AG04450 (cell line): ENCODE measurements at regions not wholly inside any gene's neighbourhood (a gene's known extent, or its start where the extent isn't known, plus 50 kb on each side); places are given as distances from the start of the nearest gene placed in this dataset.

Experiments used
- CTCF ChIA-PET: fragments of 300-600, 350-600 bp; formaldehyde crosslinking; extraction: SDS; loops from one replicate; lab custom pipeline; 2022; ENCODE audit warnings: antibody characterized with exemption, inconsistent platforms; lab: Charles Lee
- POLR2A ChIA-PET: fragments of 350-600 bp; formaldehyde crosslinking; extraction: SDS; loops from one replicate; lab custom pipeline; 2021; ENCODE audit warnings: antibody characterized with exemption, inconsistent platforms; lab: Yijun Ruan, JAX
- DNase-seq: peaks from one replicate; pipeline ENCODE4 v3.0.0-alpha.2; 2011; ENCODE audit warnings: low read depth, low spot score
- H3K27ac ChIP-seq: one replicate; pipeline ENCODE4 v1.5.1; 2012; ENCODE audit warnings: low read depth, low read length, control low read depth
- H3K27me3 ChIP-seq: one replicate; pipeline ENCODE4 v1.6.0; 2012; ENCODE audit warnings: low read length; ENCODE audit not compliant: control insufficient read depth, insufficient read depth
- H3K4me3 ChIP-seq: 2 replicates; pipeline ENCODE4 v1.5.1; 2011; ENCODE audit warnings: mild to moderate bottlenecking, low read depth, low read length, control low read depth
- H3K9me3 ChIP-seq: 2 replicates; pipeline ENCODE4 v1.5.1; 2012; ENCODE audit warnings: low read length; ENCODE audit not compliant: control insufficient read depth, insufficient read depth
- TF ChIP-seq, protein P1 (sequence below): IDR thresholded peaks from 2 replicates; pipeline ENCODE4 v1.5.1; 2011; ENCODE audit warnings: low read depth, low read length, control low read depth, inconsistent platforms

DNA sequence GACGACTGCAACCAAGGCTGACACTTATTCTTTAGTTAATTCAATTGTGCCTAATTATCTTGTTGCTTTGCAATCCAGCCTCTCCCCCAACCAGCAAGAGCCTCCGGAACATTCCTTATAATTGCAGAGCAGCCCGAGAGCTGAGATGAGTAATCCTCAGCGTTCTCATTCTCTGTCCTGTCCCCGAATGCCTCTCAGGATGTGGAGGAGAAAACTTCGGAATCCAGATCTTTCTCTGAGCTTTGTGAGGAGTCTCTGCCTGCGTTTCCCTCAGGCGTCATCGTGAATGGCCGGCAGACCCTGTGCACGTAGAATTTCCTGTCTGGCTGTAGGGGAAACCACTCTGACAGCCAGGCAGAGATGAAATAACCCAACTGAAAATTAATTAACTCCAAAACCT is 160.5 kb upstream of the DIO3 start:
- H3K9me3 ChIP-seq = peaks cover 14% of the 10 kb centered on the region; the same call in 1 of the 2 replicates
- DNase-seq = no peak
- CTCF ChIA-PET = no interaction called here
- H3K27me3 ChIP-seq = peaks cover 4% of the 10 kb centered on the region
- TF ChIP-seq, protein P1, sequence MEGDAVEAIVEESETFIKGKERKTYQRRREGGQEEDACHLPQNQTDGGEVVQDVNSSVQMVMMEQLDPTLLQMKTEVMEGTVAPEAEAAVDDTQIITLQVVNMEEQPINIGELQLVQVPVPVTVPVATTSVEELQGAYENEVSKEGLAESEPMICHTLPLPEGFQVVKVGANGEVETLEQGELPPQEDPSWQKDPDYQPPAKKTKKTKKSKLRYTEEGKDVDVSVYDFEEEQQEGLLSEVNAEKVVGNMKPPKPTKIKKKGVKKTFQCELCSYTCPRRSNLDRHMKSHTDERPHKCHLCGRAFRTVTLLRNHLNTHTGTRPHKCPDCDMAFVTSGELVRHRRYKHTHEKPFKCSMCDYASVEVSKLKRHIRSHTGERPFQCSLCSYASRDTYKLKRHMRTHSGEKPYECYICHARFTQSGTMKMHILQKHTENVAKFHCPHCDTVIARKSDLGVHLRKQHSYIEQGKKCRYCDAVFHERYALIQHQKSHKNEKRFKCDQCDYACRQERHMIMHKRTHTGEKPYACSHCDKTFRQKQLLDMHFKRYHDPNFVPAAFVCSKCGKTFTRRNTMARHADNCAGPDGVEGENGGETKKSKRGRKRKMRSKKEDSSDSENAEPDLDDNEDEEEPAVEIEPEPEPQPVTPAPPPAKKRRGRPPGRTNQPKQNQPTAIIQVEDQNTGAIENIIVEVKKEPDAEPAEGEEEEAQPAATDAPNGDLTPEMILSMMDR = no peak
- H3K27ac ChIP-seq = no peak overlapping the region
- POLR2A ChIA-PET = no interaction called here
- no peak overlapping the region for H3K4me3 ChIP-seq

DNA sequence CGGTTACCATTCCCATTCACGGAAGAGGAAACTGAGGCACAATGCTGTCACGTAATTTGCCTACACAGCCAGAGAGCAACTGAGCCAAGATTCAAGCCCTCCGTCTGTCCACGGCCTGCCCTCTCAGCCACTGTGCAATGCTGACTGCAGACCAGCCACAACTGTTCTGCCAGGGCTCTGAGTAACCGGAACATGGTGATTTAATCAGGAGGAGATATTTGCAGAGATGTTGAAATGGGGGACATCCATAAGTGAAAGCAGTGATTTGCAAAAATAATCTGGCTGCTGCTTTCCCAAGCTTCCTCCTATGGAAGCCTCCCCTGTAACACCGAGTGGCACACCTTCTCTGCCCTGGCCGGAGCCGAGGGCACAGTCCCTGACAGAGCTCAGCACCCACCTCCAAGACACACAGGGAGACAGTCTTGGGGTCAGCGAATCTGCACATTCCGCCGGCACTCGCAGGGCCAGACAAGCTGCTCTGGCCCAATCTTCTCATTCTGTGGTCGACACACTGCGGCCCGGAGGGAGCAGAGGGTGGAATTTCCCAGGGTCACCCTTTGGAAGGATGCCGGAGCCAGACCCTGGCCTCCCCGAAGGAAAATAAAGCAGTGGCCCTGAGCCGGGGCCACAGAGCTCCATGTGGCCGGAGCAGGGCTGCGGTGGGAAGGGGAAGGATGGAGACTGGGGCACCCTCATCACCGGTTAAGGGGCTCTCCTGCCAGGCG is 158.2 kb upstream of the DIO3 start:
- TF ChIP-seq, protein P1 = no peak
- peaks cover 15% of the 10 kb centered on the region; the same call in 1 of the 2 replicates for H3K9me3 ChIP-seq
- no peak overlapping the region for H3K27ac ChIP-seq
- H3K27me3 ChIP-seq = peaks cover 4% of the 10 kb centered on the region
- POLR2A ChIA-PET = no interaction called here
- CTCF ChIA-PET = no interaction called here
- H3K4me3 ChIP-seq = no peak overlapping the region
- DNase-seq = no peak

DNA sequence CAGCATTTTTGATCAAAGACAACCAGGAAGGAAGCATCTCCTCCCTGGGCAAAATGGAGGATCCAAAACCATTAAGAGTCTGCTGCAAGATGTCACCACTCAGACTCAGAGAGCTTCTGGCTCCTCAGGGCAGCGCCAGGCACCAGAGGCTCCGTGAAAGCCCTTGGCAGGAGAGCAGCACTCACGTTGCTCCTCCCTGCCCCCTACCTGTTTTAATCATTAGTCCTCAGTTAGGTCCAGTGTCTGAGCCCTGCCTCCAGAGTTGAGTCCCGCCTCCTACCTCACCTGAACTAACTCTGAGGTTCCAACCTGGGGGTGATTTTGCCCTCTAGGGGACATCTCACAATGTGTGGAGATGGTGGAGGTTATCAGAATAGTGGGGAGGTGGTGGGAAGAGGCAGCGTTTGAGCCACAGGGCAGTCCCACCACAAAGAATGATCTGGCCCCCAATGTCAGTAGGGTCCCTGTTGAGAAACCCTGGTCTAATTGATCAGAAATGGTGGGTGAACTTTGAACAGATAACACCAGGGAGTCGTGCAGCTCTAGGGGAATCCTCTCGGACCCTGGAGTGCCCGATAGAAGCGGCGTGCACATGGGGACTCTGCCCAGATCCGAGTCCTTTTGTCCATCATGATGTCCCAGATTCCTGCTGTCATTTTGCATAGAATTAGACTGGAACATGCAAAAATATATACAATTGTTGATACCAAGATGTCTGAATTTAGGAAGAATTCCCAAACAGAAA is 156.7 kb upstream of the DIO3 start:
- Histone ChIP-seq H3K27ac (no peak overlapping the region), H3K9me3 (peaks cover 21% of the 10 kb centered on the region; the same call in 1 of the 2 replicates), H3K27me3 (peaks cover 4% of the 10 kb centered on the region), H3K4me3 (no peak overlapping the region)
- TF ChIP-seq, protein P1 = no peak
- no peak for DNase-seq
- ChIA-PET POLR2A (no interaction called here), CTCF (no interaction called here)

DNA sequence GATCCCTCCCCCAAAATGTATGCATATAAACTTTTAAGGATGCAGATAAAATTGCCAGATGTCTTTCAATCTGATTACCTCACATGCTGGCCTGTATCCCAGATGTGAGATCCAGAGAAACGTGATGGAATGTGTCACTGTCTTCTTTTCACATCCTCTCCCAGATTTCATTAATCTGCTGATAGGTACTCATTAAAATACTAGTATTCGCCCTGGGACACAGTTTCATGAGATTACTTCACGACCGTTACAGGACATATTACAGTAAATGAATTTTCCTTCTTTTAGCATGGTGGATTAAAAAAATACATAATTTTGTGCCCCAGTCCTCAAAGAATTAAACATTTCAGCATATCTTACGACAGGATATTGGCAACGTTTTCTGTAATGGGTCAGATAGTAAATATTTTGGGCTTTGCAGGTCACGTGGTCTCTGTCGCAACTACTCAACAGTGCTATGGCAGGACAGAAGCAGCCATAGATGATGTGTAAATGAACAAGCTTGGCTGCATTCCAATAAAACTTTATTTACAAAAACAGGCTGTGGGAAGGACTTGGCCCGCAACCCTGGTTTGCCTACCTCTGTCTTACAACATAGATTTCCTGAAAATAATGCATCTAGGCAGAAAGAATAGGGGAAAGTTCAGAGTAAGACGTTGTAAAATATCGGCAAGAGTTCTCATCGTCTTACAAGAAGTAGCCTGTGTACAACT is 156.0 kb upstream of the DIO3 start:
- H3K9me3 ChIP-seq = peaks cover 19% of the 10 kb centered on the region; the same call in 1 of the 2 replicates
- TF ChIP-seq, protein P1 = no peak
- no peak for DNase-seq
- H3K27ac ChIP-seq = no peak overlapping the region
- ChIA-PET POLR2A (no interaction called here), CTCF (no interaction called here)
- H3K4me3 ChIP-seq = no peak overlapping the region
- peaks cover 4% of the 10 kb centered on the region for H3K27me3 ChIP-seq
